ENCODE measurements at regions not wholly inside any gene's neighbourhood (a gene's known extent, or its start where the extent isn't known, plus 50 kb on each side); places are given as distances from the start of the nearest gene placed in this dataset.
A peak's percentile ranks its signal among the peaks of the same experiment; 100 is the strongest.
"Not testable (repeated sequence)": the region's sequence is repeated elsewhere in the genome, so short reads cannot be mapped to it uniquely, and the experiment has no call there.

- no peaks in the 10 kb centered on the region for H3K4me1 ChIP-seq (ENCODE audit: low read depth)
- ATAC-seq (no peak), DNase-seq (no peak)
- H3K36me3 ChIP-seq (ENCODE audit: low read depth) = no peaks in the 10 kb centered on the region
- TF ChIP-seq CTCF (IDR thresholded peaks at IDR 0.05) = no peak
- intact Hi-C loops (cut with DNase I, micrococcal nuclease) = no loop called here
- no peak overlapping the region for H3K4me3 ChIP-seq
- no peaks in the 10 kb centered on the region for H3K9me3 ChIP-seq
Observed at GRCh38 chr14:34085695-34086094, 134.8 kb upstream of the EGLN3 start.

DNA sequence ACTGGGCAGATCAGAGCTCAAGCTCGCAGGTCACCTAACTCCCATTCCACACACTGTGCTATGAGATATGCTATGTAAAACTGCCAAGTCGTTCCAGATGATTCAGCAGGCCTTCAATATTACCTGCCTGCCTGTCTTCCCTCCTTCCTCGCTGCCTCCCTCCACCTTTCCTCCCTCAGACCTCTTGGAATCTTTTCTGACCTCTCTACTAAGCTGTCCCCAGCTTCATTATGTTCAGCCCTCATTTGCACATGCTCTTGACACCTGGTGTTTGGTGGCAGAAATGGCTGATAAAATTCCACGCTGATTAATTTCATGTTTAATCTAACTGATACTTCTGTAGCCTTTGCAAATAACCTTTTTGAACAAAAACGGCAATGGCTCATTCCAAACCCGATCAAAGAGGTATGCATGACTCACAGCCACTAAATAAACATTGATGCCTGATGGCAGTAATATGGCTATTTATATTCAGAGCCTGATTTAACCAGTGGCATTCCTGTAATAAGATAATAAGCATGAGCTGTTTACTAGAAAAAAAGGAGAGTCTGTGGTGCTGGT is 130.8 kb upstream of the EGLN3 start:
- ATAC-seq (peak; percentile 49), DNase-seq (no peak)
- no peaks in the 10 kb centered on the region for H3K9me3 ChIP-seq
- no peak for TF ChIP-seq CTCF (IDR thresholded peaks at IDR 0.05)
- no peaks in the 10 kb centered on the region for H3K36me3 ChIP-seq (ENCODE audit: low read depth)
- intact Hi-C loops (cut with DNase I, micrococcal nuclease) = no loop called here
- no peak overlapping the region for H3K4me3 ChIP-seq
- H3K4me1 ChIP-seq (ENCODE audit: low read depth) = no peaks in the 10 kb centered on the region

DNA sequence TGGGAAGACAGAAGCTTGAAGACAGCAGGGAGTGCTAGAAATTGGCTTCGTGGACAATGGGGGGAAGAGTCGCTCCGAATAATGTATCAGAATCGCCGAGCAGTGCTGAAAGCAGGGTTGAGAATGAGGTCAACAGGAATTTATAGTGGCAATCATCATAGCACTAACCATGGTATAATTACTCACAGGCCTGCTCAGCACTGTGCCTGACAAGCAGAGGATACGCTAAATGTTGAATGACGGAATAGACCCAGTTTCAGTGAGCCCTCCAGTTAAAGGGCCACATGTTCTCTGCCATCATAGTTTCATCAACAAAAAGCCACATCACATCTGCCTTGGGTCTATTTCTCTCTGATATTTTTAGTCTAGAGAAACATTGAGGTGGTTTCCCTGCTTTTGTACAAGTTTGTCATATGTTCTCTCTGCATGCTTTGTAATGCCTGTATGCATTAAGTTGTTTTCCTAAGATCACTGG is 130.3 kb upstream of the EGLN3 start:
- peak; percentile 49 for ATAC-seq
- no peaks in the 10 kb centered on the region for H3K36me3 ChIP-seq (ENCODE audit: low read depth)
- no peak overlapping the region for H3K4me3 ChIP-seq
- no peaks in the 10 kb centered on the region for H3K4me1 ChIP-seq (ENCODE audit: low read depth)
- intact Hi-C loops (cut with DNase I, micrococcal nuclease) = no loop called here
- no peaks in the 10 kb centered on the region for H3K9me3 ChIP-seq
- DNase-seq = no peak
- TF ChIP-seq CTCF (IDR thresholded peaks at IDR 0.05) = no peak

GRCh38 chr14:34079643-34080042 is 128.8 kb upstream of the EGLN3 start:
- H3K9me3 ChIP-seq; ATAC-seq; H3K36me3 ChIP-seq (ENCODE audit: low read depth); intact Hi-C loops (cut with DNase I, micrococcal nuclease); DNase-seq; H3K4me1 ChIP-seq (ENCODE audit: low read depth); H3K4me3 ChIP-seq: not testable (repeated sequence)

DNA sequence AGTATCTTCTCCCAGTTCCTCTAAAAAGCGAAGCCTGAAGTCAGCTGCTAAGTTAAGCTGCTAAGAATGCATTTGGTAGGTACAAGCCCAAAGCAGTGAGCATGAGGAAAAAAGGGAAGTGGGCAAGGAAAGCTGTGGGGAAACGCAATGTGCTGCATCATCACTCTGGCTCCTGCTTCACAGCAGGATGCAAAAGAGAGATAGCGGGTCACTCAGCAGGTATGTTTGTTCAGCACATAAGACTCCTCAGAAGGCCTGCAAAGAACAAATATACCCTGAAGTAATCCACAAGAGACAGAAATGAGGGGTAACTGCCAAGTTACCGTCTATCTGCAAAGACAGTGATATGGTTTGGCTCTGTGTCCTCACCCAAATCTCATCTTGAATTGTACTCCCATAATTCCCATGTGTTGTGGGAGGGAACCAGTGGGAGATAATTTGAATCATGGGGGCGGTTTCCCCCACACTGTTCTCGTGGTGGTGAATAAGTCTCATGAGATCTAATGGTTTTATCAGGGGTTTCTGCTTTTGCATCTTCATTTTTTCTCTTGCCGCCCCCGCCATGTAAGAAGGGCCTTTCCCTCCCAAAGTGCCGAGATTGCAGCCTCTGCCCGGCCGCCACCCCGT is 127.4 kb upstream of the EGLN3 start:
- DNase-seq (no peak), ATAC-seq (no peak)

More for the DNA sequence above, 127.4 kb upstream of the EGLN3 start:
- no peak overlapping the region for H3K4me3 ChIP-seq
- intact Hi-C loops (cut with DNase I, micrococcal nuclease) = no loop called here
- H3K9me3 ChIP-seq = no peaks in the 10 kb centered on the region
- no peaks in the 10 kb centered on the region for H3K36me3 ChIP-seq (ENCODE audit: low read depth)
- no peak for TF ChIP-seq CTCF (IDR thresholded peaks at IDR 0.05)
- no peaks in the 10 kb centered on the region for H3K4me1 ChIP-seq (ENCODE audit: low read depth)
